ENCODE measurements at regions not wholly inside any gene's neighbourhood (a gene's known extent, or its start where the extent isn't known, plus 50 kb on each side); places are given as distances from the start of the nearest gene placed in this dataset.
"Not testable (repeated sequence)": the region's sequence is repeated elsewhere in the genome, so short reads cannot be mapped to it uniquely, and the experiment has no call there.

DNA sequence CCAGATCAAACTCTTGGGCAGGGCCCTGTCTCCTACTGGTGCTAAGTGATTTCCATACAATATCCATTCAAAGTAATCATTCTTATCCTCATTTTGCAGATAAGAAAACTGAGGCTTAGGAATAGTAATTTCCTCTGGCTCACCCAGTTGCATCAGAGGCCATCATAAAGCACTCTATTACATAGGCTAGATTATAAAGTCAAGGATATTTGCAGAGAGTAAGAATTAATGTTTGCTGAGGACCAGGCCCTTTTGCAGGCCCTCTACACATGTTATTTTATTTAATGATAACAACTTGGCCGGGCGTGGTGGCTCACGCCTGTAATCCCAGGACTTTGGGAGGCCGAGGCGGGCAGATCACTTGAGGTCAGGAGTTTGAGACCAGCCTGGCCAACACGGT lies 316.8 kb downstream of the ZNF674 start:
- H3K27me3 Mint-ChIP-seq (ENCODE audit: low read depth in 3 of 3): peaks cover 0 to 3% (median 0%) of the 10 kb centered on the region in 3 donors
- Histone ChIP-seq H4K20me1 (ENCODE audit: insufficient read depth, low read length) (no peaks in the 10 kb centered on the region), H3K27me3 (ENCODE audit: control insufficient read depth in 2 of 2, insufficient read depth in 2 of 2, low read length in 2 of 2) (no peaks in the 10 kb centered on the region), H2AFZ (ENCODE audit: insufficient read depth, low read depth, low read length, poor library complexity, severe bottlenecking) (no peak overlapping the region), H3K9me3 (replicated peaks in 1 of 2; ENCODE audit: control insufficient read depth in 1 of 2, insufficient read depth in 1 of 2, low read length in 2 of 2) (no peaks in the 10 kb centered on the region), H3K4me1 (ENCODE audit: control insufficient read depth in 1 of 2, insufficient read depth in 2 of 2, low read length in 2 of 2) (no peaks in the 10 kb centered on the region), H3K9ac (ENCODE audit: insufficient read depth, low read length, poor library complexity, severe bottlenecking) (no peak overlapping the region), H3K36me3 (replicated peaks in 1 of 2; ENCODE audit: control insufficient read depth in 1 of 2, insufficient read depth in 2 of 2, low read length in 2 of 2) (no peaks in the 10 kb centered on the region), H3K79me2 (ENCODE audit: insufficient read depth, low read length) (no peaks in the 10 kb centered on the region), H3K4me3 (replicated peaks in 1 of 3; ENCODE audit: low read depth in 2 of 3, low read length in 3 of 3) (no peak overlapping the region), H3K27ac (ENCODE audit: low read depth in 1 of 2, low read length in 2 of 2) (no peak overlapping the region), H3K4me2 (replicated peaks; ENCODE audit: extremely low read depth, low read length, poor library complexity, severe bottlenecking) (no peak overlapping the region)
- H3K4me3 Mint-ChIP-seq: no peak overlapping the region
- TF ChIP-seq, protein P1, sequence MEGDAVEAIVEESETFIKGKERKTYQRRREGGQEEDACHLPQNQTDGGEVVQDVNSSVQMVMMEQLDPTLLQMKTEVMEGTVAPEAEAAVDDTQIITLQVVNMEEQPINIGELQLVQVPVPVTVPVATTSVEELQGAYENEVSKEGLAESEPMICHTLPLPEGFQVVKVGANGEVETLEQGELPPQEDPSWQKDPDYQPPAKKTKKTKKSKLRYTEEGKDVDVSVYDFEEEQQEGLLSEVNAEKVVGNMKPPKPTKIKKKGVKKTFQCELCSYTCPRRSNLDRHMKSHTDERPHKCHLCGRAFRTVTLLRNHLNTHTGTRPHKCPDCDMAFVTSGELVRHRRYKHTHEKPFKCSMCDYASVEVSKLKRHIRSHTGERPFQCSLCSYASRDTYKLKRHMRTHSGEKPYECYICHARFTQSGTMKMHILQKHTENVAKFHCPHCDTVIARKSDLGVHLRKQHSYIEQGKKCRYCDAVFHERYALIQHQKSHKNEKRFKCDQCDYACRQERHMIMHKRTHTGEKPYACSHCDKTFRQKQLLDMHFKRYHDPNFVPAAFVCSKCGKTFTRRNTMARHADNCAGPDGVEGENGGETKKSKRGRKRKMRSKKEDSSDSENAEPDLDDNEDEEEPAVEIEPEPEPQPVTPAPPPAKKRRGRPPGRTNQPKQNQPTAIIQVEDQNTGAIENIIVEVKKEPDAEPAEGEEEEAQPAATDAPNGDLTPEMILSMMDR (IDR thresholded peaks at IDR 0.05): no peak
- no CpG with 5 or more reads among the region's 6 CpGs for WGBS (ENCODE audit: insufficient coverage)
- peaks cover 0 to 7% (median 5%) of the 10 kb centered on the region in 7 donors for H3K9me3 Mint-ChIP-seq
- DNase-seq: no peak
- H3K4me1 Mint-ChIP-seq: no peaks in the 10 kb centered on the region
- intact Hi-C loops (cut with micrococcal nuclease): no loop called here
- no peak overlapping the region for H3K27ac Mint-ChIP-seq
- H3K36me3 Mint-ChIP-seq: no peaks in the 10 kb centered on the region

DNA sequence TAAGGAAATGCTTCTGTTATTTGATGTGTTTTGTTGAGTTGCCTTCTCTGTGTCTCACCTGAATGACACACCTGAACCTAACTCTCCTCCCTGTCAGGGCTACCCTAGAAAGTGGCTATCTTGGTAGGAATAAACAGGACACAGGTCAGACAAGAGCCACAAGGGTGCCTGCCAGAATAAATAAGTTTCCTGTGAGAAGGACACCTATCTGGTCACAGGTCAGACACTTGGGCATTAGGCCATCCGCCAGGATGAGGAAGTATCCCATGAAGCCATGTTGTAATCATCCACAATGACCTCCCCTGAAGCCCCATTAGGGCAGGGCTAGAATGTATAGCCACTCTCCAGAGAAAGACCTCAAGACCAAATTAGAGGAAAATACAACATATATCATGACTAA lies 318.8 kb downstream of the ZNF674 start:
- H3K9me3 Mint-ChIP-seq: peaks cover 0 to 2% (median 2%) of the 10 kb centered on the region in 7 donors
- WGBS (ENCODE audit: insufficient coverage): no CpG with 5 or more reads among the region's 1 CpG

DNA sequence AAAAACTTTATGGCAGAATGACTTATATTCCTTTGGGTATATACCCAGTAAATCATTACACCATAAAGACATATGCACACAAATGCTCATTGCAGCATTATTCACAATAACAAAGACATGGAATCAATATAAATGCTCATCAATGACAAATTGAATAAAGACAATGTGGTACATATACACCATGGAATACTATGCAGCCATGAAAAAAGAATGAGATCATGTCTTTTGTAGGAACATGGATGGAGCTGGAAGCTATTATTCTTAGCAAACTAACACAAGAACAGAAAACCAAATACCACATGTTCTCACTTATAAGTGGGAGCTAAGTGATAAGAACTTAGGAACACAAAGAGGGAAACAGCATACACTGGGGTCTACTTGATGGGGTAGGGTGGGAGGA lies 321.7 kb downstream of the ZNF674 start:
- H3K4me3 Mint-ChIP-seq; H3K36me3 ChIP-seq (replicated peaks in 1 of 2; ENCODE audit: control insufficient read depth in 1 of 2, insufficient read depth in 2 of 2, low read length in 2 of 2); H3K4me1 ChIP-seq (ENCODE audit: control insufficient read depth in 1 of 2, insufficient read depth in 2 of 2, low read length in 2 of 2); H3K79me2 ChIP-seq (ENCODE audit: insufficient read depth, low read length); H2AFZ ChIP-seq (ENCODE audit: insufficient read depth, low read depth, low read length, poor library complexity, severe bottlenecking); H3K4me2 ChIP-seq (replicated peaks; ENCODE audit: extremely low read depth, low read length, poor library complexity, severe bottlenecking); H3K4me3 ChIP-seq (replicated peaks in 1 of 3; ENCODE audit: low read depth in 2 of 3, low read length in 3 of 3); H3K27me3 Mint-ChIP-seq (ENCODE audit: low read depth in 3 of 3); H3K9ac ChIP-seq (ENCODE audit: insufficient read depth, low read length, poor library complexity, severe bottlenecking); H4K20me1 ChIP-seq (ENCODE audit: insufficient read depth, low read length); H3K36me3 Mint-ChIP-seq; H3K9me3 Mint-ChIP-seq; H3K27ac ChIP-seq (ENCODE audit: low read depth in 1 of 2, low read length in 2 of 2); intact Hi-C loops (cut with micrococcal nuclease); H3K4me1 Mint-ChIP-seq; H3K27me3 ChIP-seq (ENCODE audit: control insufficient read depth in 2 of 2, insufficient read depth in 2 of 2, low read length in 2 of 2); H3K9me3 ChIP-seq (replicated peaks in 1 of 2; ENCODE audit: control insufficient read depth in 1 of 2, insufficient read depth in 1 of 2, low read length in 2 of 2); DNase-seq; H3K27ac Mint-ChIP-seq: not testable (repeated sequence)

More for the DNA sequence above, 318.8 kb downstream of the ZNF674 start:
- Histone ChIP-seq H3K9me3 (replicated peaks in 1 of 2; ENCODE audit: control insufficient read depth in 1 of 2, insufficient read depth in 1 of 2, low read length in 2 of 2) (no peaks in the 10 kb centered on the region), H3K27me3 (ENCODE audit: control insufficient read depth in 2 of 2, insufficient read depth in 2 of 2, low read length in 2 of 2) (no peaks in the 10 kb centered on the region), H3K9ac (ENCODE audit: insufficient read depth, low read length, poor library complexity, severe bottlenecking) (no peak overlapping the region), H3K79me2 (ENCODE audit: insufficient read depth, low read length) (no peaks in the 10 kb centered on the region), H3K4me2 (replicated peaks; ENCODE audit: extremely low read depth, low read length, poor library complexity, severe bottlenecking) (no peak overlapping the region), H3K4me1 (ENCODE audit: control insufficient read depth in 1 of 2, insufficient read depth in 2 of 2, low read length in 2 of 2) (no peaks in the 10 kb centered on the region), H2AFZ (ENCODE audit: insufficient read depth, low read depth, low read length, poor library complexity, severe bottlenecking) (no peak overlapping the region), H3K36me3 (replicated peaks in 1 of 2; ENCODE audit: control insufficient read depth in 1 of 2, insufficient read depth in 2 of 2, low read length in 2 of 2) (no peaks in the 10 kb centered on the region), H3K27ac (ENCODE audit: low read depth in 1 of 2, low read length in 2 of 2) (no peak overlapping the region), H4K20me1 (ENCODE audit: insufficient read depth, low read length) (no peaks in the 10 kb centered on the region), H3K4me3 (replicated peaks in 1 of 3; ENCODE audit: low read depth in 2 of 3, low read length in 3 of 3) (no peak overlapping the region)
- TF ChIP-seq, protein P1 (IDR thresholded peaks at IDR 0.05): no peak
- Mint-ChIP-seq H3K27ac (no peak overlapping the region), H3K4me3 (no peak overlapping the region), H3K4me1 (no peaks in the 10 kb centered on the region), H3K36me3 (no peaks in the 10 kb centered on the region), H3K27me3 (ENCODE audit: low read depth in 3 of 3) (peaks cover 0 to 4% (median 0%) of the 10 kb centered on the region in 3 donors)
- DNase-seq: no peak
- intact Hi-C loops (cut with micrococcal nuclease): no loop called here
